ENCODE measurements at regions not wholly inside any gene's neighbourhood (a gene's known extent, or its start where the extent isn't known, plus 50 kb on each side); places are given as distances from the start of the nearest gene placed in this dataset.
"Not testable (repeated sequence)": the region's sequence is repeated elsewhere in the genome, so short reads cannot be mapped to it uniquely, and the experiment has no call there.

DNA sequence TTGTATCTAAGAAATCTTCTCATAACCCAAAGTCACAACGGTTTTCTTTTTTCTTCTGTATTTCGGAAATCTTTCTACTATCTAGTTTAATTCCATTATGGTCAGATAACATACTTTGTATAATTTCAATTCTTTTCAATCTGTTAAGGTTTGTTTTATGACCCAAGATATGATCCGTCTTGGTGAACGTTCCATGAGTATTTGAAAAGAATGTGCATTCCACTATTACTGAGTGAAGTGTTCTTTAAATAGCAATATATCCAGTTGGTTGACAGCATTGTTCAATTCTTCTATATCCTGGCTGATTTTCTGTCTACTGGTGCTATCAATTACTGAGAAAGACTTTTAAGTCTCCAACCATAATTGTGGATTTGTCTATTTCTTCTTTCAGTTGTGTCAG, 414.5 kb downstream of the TNS1 start:
- H3K27ac Mint-ChIP-seq = no peak overlapping the region
- H3K27me3 Mint-ChIP-seq = no peaks in the 10 kb centered on the region
- H3K4me3 Mint-ChIP-seq = no peak overlapping the region
- ATAC-seq (no peak), DNase-seq (no peak)
- peaks cover 8% of the 10 kb centered on the region for H3K4me1 Mint-ChIP-seq
- H3K9me3 Mint-ChIP-seq = peaks cover 0 to 5% of the 10 kb centered on the region in 2 donors

DNA sequence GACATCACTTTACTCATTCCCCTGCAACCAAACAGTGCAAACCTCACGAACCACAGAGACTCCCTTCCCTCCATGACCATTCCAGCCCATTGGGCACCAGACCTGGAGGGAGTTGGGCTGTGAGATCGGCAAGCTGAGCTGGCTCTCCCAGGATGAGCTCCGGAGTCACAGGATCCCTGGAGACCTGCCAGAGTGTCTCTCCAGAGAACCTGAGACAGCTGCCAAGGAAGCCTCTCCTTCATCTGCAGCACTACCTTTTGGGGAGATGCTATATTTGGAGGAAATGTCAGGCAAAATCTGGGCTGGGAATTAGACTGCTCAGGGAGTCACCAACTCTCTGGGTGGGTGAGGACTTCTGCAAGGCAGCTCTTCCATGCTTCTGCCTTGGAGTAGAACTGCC, 417.4 kb downstream of the TNS1 start:
- no peaks in the 10 kb centered on the region for H3K27me3 Mint-ChIP-seq
- no peak overlapping the region for H3K27ac Mint-ChIP-seq
- no peaks in the 10 kb centered on the region for H3K9me3 Mint-ChIP-seq
- H3K4me3 Mint-ChIP-seq = no peak overlapping the region
- ATAC-seq (no peak), DNase-seq (no peak)
- H3K4me1 Mint-ChIP-seq = peaks cover 8% of the 10 kb centered on the region

DNA sequence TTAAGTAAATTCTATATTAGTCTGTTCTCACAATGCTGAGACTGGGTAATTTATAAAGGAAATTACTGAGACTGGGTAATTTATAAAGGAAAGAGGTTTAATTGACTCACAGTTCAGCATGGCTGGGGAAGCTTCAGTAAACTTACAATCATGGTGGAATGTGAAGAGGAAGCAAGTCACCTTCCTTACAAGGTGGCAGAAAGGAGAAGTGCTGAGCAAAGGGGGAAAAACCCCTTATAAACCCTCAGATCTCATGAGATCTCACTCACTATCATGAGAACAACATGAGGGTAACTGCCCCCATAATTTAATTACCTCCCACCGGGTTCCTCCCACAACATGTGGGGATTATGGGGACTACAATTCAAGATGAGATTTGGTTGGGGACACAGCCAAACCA, 422.4 kb downstream of the TNS1 start:
- ATAC-seq, H3K9me3 Mint-ChIP-seq, H3K4me3 Mint-ChIP-seq, H3K4me1 Mint-ChIP-seq, H3K27ac Mint-ChIP-seq, H3K27me3 Mint-ChIP-seq, DNase-seq: not testable (repeated sequence)

DNA sequence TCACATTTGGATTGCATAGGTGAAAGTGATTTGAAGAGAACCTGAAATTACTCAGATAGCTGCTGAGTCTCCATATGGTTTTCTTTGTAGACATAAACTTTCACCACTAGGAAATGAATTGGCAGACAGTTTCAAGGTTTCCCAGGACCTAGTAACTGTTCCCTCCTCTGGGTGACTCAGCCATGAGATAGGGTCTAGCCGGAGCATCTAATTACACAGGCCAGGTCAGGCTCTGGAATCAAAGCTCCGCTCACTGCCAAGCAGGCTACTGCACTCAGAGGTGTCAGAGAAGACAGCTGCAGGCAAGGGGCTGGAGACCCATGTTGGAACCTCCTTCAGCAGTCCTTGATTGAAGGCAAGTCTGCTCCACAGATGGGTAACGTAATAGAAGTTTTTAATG, 429.2 kb downstream of the TNS1 start:
- H3K9me3 Mint-ChIP-seq = peaks cover 0 to 9% of the 10 kb centered on the region in 2 donors
- DNase-seq (no peak), ATAC-seq (no peak)

DNA sequence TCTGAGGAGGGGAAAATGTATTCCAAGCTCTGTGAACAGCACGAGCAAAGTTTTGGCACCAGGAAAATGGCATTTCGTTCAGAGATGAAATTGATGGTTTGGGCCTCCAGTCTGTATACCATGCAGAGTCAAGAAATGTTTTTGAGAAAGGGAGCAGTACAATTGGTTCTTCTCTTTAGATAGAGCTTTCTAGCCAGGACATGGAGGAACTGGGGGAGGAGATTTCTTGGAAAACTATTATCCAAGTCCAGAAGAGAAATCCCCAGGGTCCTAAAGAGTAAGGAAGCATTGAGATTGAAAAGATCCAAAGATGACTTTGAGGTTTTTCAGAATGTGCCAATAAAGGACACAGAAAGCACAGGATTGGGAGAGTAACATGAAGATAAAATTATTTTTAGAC, 432.4 kb downstream of the TNS1 start:
- H3K27me3 Mint-ChIP-seq = no peaks in the 10 kb centered on the region
- H3K4me1 Mint-ChIP-seq = no peaks in the 10 kb centered on the region
- H3K4me3 Mint-ChIP-seq = no peak overlapping the region
- ATAC-seq (no peak), DNase-seq (no peak)
- no peak overlapping the region for H3K27ac Mint-ChIP-seq
- peaks cover 0 to 9% of the 10 kb centered on the region in 2 donors for H3K9me3 Mint-ChIP-seq

More for the DNA sequence above, 429.2 kb downstream of the TNS1 start:
- H3K27ac Mint-ChIP-seq = no peak overlapping the region
- no peaks in the 10 kb centered on the region for H3K27me3 Mint-ChIP-seq
- H3K4me1 Mint-ChIP-seq = no peaks in the 10 kb centered on the region
- H3K4me3 Mint-ChIP-seq = no peak overlapping the region

DNA sequence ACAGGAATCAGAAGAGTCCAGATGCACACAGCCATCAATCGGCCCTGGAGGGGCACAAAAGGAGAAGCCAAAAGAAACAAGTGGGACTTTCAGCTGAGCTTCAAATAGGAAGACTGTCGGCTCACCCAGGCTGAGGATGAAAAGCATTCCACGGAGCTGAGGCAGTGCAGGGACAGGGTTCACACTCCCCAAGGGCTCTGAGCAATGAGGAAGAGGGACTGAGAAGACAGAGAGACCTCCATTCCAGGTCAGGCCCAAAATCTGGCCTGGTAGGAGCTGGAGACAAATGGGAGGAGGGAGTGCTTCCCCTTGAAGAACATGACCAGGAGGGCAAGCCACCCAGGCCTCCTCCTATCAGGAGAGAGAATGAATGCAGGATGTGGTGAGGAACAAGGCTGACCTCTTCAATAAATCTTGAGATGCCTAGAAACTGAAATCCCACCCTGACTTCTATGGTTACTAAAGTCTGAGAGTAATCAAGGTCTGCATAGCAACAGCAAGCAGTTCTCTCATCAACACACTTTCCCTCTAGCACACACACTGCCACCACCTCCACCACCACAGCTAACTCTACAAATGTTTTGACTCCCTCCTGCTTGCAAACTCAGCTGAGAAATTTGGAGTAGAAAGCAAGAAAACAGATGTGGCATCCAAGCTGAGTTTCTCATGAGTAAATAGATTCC, 434.4 kb downstream of the TNS1 start:
- Mint-ChIP-seq H3K27me3 (no peaks in the 10 kb centered on the region), H3K4me3 (no peak overlapping the region), H3K27ac (no peak overlapping the region), H3K4me1 (no peaks in the 10 kb centered on the region), H3K9me3 (peaks cover 0 to 9% of the 10 kb centered on the region in 2 donors)
- no peak for ATAC-seq
- DNase-seq = no peak

DNA sequence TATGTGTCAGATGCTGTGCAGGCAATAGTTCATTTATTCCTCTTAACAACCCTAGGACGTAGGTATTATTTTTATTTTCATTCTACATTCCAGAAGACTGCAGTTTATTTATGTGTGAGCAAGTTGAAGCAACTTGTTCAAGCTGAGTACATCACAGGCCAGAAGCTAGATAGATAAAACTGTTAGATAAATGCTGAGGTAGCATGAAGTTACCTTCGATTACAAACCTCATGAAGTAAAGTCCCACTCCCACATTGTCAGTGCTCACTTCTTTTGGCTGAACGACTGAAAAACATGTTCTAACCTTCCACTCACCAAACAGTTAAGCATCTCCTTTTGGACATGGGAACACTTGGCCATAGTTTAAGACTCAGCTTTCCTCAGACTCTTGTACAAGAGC, 439.2 kb downstream of the TNS1 start:
- H3K27me3 Mint-ChIP-seq = no peaks in the 10 kb centered on the region
- DNase-seq (no peak), ATAC-seq (no peak)
- peaks cover 9 to 13% of the 10 kb centered on the region in 2 donors for H3K9me3 Mint-ChIP-seq
- no peak overlapping the region for H3K4me3 Mint-ChIP-seq
- H3K27ac Mint-ChIP-seq = no peak overlapping the region
- H3K4me1 Mint-ChIP-seq = no peaks in the 10 kb centered on the region

DNA sequence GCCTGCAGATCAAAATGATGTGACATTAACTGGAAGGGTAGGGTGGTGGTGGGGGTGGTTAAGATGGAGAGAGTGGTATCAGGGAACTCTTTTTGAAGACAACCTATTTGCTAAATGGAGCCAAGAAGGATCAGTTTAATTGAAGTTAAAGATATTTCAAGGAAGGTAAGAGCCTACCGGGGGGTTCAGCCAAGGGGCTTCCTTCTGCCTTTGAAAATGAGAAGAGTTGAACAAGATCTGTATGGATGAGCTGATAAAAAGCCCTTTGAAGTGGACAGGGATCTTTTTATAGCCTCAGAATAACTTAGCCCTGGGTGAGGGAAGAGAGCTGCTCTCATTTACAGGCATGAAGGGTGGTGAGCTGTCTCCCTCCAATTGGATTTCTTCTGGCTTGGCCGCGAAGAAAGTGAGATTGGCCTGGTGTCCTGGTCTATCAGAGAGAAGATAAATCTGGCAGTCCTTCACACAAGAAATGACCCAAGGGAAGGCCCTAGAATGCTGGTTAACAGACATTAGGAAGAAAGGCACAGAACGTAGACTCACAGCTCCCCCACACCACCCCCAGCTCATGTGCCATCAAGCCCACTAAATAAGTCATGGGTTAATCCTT, 439.8 kb downstream of the TNS1 start:
- Mint-ChIP-seq H3K27ac (no peak overlapping the region), H3K9me3 (peaks cover 9 to 13% of the 10 kb centered on the region in 2 donors), H3K4me1 (no peaks in the 10 kb centered on the region), H3K4me3 (no peak overlapping the region), H3K27me3 (no peaks in the 10 kb centered on the region)
- DNase-seq (no peak), ATAC-seq (no peak)

DNA sequence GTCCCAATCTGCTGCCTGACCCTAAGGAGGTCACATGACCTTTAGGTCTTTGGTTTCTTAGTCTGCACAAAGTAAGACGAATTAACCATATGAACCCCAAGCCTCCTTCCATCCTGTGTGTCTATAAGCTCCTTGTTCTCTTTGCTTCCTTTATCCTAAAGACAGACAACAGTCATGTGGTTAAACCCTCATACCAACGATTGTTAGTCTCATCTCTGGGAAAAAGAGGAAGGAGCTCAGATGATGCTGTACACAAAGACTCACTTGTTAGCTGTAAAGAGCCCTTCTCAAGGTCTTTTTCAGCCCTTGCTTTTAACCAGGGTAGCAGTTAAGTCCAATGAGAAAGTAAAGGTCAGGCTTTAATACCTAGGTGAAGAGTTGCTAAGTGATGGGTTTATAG, 443.7 kb downstream of the TNS1 start:
- Mint-ChIP-seq H3K4me3 (no peak overlapping the region), H3K9me3 (peaks cover 9 to 13% of the 10 kb centered on the region in 2 donors), H3K4me1 (peaks cover 15% of the 10 kb centered on the region), H3K27ac (no peak overlapping the region), H3K27me3 (no peaks in the 10 kb centered on the region)
- no peak for DNase-seq
- ATAC-seq = no peak

DNA sequence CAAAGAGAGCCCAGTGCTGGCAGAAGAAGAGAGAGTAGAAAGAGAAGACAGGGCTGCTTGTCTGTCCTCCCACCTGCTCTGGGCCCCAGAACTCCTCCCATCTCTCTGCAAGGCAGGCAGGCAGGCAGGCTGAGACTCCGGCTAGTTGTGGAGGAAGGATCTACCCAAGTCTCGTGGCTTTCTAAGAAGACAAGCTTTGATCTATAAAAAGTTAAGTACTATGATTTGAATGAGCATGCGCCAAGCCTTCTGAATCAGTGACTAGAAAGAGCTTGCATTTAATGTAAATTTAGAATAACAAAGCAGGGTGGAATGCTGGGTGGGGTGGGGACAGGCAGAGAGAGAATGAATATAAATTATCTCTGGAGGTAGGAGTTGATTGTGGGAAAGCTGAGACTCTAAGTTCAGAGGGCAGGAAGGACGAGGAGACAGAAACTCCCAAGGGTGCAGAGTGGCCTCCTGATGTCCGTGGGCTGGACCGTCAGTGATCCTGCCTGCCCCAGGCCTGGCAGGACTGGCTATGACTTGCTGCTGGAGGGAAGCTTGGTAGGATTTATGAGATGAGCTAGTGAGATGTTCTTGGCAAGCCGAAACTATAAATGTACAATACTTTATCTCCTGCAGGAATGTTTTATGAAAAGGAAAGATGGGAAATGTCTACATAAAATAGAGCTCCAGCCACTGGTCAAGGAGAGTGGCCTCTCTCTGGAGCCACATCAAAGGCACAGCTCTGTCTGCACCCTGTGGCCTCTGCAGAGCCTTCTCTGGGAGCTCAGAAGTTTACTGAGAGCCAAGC, 447.5 kb downstream of the TNS1 start:
- no peaks in the 10 kb centered on the region for H3K27me3 Mint-ChIP-seq
- no peak for ATAC-seq
- no peaks in the 10 kb centered on the region for H3K9me3 Mint-ChIP-seq
- H3K27ac Mint-ChIP-seq = peak overlapping the region in 1 of 2 donors; percentile 21
- peaks cover 23% of the 10 kb centered on the region for H3K4me1 Mint-ChIP-seq
- DNase-seq = no peak
- no peak overlapping the region for H3K4me3 Mint-ChIP-seq

DNA sequence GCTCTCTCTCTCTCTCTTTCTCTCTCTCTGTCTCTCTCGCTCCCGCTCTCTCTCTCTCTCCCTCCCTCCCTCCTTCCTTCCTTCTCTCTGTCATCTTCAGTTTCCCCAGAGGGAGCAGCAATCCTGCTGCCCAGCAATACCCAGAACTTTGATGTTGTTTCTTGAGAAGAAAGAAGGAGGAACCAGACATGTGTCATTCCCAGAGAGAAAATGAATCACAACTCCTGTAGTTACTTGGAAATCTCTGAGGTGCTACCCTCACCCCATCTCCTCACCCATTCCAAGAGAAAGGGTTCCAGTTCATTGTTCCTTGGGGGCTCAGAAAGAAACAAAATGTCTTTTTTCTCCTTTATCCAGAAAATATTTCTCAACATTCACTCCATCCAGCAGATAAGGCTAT, 449.1 kb downstream of the TNS1 start:
- Mint-ChIP-seq H3K4me1 (peaks cover 23% of the 10 kb centered on the region), H3K27ac (peak overlapping the region; percentile 41 to 69), H3K9me3 (no peaks in the 10 kb centered on the region), H3K27me3 (no peaks in the 10 kb centered on the region), H3K4me3 (no peak overlapping the region)
- no peak for ATAC-seq
- no peak for DNase-seq

DNA sequence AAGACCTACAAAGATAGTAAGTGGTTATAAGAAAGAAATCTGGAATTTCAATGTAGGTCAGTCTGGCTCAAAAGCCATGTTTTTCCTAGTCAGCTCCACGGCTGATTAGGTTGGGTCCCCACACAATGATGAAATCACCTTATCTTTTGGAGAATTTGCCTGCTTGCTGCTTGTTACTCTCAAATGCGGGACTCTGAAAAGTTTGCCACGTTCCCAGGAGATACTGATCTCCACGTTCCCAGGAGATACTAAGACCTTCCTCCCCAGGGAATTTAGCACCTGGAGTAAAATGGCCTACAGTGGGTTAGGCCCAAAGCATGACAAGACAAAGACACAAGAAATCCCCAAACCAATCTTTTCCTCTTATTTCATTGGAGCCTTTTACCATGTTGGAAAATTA, 449.6 kb downstream of the TNS1 start:
- no peak for ATAC-seq
- no peaks in the 10 kb centered on the region for H3K27me3 Mint-ChIP-seq
- H3K4me3 Mint-ChIP-seq = no peak overlapping the region
- H3K4me1 Mint-ChIP-seq = peaks cover 23% of the 10 kb centered on the region
- DNase-seq = no peak
- H3K27ac Mint-ChIP-seq = peak overlapping the region in 1 of 2 donors; percentile 69
- no peaks in the 10 kb centered on the region for H3K9me3 Mint-ChIP-seq

DNA sequence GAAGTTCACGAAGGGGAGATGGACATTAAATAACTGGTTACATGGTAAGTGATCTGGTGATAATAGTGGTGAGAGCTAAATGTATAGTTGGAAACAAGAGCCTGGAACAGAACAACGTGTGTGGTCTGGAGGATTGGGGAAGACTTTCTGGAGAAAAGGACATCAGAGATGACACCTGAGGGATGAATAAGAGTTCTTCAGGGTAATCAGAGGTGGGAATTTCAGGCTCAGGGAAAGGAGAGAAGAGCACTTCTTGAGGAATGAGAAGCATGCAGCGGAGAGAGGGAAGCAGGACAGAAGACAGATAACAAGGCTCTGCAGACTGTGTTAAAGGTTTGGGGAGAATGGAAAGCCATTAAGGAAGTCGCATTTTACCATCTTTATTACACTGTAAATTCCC, 450.7 kb downstream of the TNS1 start:
- ATAC-seq = no peak
- no peak for DNase-seq
- no peaks in the 10 kb centered on the region for H3K27me3 Mint-ChIP-seq
- H3K27ac Mint-ChIP-seq = no peak overlapping the region
- no peaks in the 10 kb centered on the region for H3K9me3 Mint-ChIP-seq
- H3K4me3 Mint-ChIP-seq = no peak overlapping the region
- H3K4me1 Mint-ChIP-seq = peaks cover 23% of the 10 kb centered on the region

DNA sequence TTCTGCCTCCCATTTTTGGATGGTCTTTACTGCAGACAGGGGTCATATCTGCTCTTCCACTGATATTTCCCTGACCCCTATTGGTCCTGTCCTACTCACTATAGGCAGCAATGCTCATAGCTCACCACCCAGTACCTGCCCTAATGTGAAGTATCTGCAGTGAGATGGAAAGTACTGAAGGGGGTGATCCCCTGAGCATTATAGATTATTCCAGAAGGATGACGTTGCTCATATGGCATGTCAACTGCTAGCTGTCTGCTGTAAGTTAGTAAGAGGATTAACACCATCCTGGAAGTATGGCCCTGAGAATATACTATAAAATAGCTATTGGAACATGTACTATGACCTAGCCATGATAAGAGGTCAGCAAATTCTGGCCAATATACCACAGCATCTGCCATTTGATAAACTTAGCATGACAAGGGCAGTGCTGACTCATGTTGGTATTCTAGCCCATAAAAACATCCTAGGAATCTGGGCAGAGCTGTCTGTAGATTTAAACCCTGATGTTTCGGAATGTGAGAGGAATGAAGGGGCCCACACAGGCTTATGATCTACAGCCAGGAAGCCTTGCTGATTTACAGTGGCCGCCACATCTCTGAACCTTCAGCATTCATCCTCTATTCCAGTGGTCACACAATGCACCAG, 451.4 kb downstream of the TNS1 start:
- no peak for ATAC-seq
- DNase-seq = no peak
- Mint-ChIP-seq H3K27me3 (no peaks in the 10 kb centered on the region), H3K9me3 (peaks cover under 1 to 2% of the 10 kb centered on the region in 2 donors), H3K4me3 (no peak overlapping the region), H3K4me1 (peaks cover 23% of the 10 kb centered on the region), H3K27ac (no peak overlapping the region)

DNA sequence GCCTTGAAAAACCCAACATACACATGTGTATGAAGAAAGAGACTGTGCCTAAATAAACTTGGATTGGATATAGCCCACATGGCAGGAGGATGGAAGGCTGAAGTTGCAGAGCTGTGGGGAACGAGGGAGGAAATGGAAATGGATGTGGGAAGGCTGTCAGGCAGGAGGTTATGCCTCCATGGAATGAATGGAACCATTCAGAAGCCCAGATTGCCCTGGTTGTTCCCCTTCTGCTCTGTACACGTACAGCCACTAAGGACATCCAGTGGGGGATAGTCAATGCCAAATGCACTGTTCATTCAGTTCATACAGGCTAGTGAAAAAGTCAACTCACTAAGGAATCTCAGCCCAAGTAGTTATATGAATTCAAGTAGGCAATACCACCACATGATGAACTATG, 463.7 kb downstream of the TNS1 start:
- no peaks in the 10 kb centered on the region for H3K27me3 Mint-ChIP-seq
- DNase-seq = no peak
- no peak overlapping the region for H3K27ac Mint-ChIP-seq
- H3K4me3 Mint-ChIP-seq = no peak overlapping the region
- H3K9me3 Mint-ChIP-seq = peaks cover 13 to 21% of the 10 kb centered on the region in 2 donors
- no peaks in the 10 kb centered on the region for H3K4me1 Mint-ChIP-seq
- no peak for ATAC-seq

DNA sequence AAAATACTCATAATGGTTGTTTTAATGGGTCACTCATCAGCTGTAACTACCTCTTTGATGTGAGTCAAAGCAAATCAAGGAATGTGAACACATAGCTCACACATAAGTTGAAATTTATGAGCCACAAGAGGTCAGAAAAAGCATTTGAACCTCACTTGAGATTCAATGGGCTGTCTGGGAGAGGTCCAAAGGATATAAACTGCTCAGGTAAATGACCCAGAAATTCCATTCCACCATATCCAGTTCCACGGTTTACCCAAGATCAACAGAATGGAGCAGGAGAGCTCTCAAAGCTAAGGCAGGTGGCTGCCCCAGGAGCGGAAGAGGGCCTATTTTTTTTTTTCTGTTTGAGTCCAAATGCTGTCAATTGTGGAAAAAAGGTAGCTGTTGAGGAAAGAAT, 464.1 kb downstream of the TNS1 start:
- H3K9me3 Mint-ChIP-seq = peaks cover 11 to 17% of the 10 kb centered on the region in 2 donors
- no peaks in the 10 kb centered on the region for H3K27me3 Mint-ChIP-seq
- H3K4me1 Mint-ChIP-seq = no peaks in the 10 kb centered on the region
- DNase-seq (no peak), ATAC-seq (no peak)
- no peak overlapping the region for H3K4me3 Mint-ChIP-seq
- H3K27ac Mint-ChIP-seq = no peak overlapping the region

All from stimulated activated naive CD8-positive, alpha-beta T cell treated with anti-CD3 and anti-CD28 coated beads, Interleukin-15, amount 100 ng/mL, for 72 hours (primary cell).